ENCODE measurements at regions not wholly inside any gene's neighbourhood (a gene's known extent, or its start where the extent isn't known, plus 50 kb on each side); places are given as distances from the start of the nearest gene placed in this dataset.

- no peak overlapping the region for H3K4me3 ChIP-seq
- no peaks in the 10 kb centered on the region for H3K36me3 ChIP-seq
- TF ChIP-seq, protein P1, sequence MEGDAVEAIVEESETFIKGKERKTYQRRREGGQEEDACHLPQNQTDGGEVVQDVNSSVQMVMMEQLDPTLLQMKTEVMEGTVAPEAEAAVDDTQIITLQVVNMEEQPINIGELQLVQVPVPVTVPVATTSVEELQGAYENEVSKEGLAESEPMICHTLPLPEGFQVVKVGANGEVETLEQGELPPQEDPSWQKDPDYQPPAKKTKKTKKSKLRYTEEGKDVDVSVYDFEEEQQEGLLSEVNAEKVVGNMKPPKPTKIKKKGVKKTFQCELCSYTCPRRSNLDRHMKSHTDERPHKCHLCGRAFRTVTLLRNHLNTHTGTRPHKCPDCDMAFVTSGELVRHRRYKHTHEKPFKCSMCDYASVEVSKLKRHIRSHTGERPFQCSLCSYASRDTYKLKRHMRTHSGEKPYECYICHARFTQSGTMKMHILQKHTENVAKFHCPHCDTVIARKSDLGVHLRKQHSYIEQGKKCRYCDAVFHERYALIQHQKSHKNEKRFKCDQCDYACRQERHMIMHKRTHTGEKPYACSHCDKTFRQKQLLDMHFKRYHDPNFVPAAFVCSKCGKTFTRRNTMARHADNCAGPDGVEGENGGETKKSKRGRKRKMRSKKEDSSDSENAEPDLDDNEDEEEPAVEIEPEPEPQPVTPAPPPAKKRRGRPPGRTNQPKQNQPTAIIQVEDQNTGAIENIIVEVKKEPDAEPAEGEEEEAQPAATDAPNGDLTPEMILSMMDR (IDR thresholded peaks at IDR 0.05), result no peak
- H3K27ac ChIP-seq, result peak overlapping the region in 1 of 2 donors; percentile 72
- H3K9me3 ChIP-seq, result peaks cover 6 to 37% of the 10 kb centered on the region in 2 donors
- no peak for DNase-seq (ENCODE audit: low spot score)
- peaks cover 0 to 5% of the 10 kb centered on the region in 2 donors for H3K4me1 ChIP-seq
- H3K27me3 ChIP-seq, result no peaks in the 10 kb centered on the region
These were observed 109.1 kb upstream of the MED14 start for GRCh38 chrX:40844471-40844870.

GRCh38 chrX:40845331-40845911 is 110.1 kb upstream of the MED14 start:
- Histone ChIP-seq H3K4me1 (peaks cover 0 to 5% of the 10 kb centered on the region in 2 donors), H3K4me3 (no peak overlapping the region), H3K9me3 (peaks cover 6 to 33% of the 10 kb centered on the region in 2 donors), H3K27me3 (no peaks in the 10 kb centered on the region), H3K27ac (peak overlapping the region; percentile 39 to 72), H3K36me3 (no peaks in the 10 kb centered on the region)
- no peak for DNase-seq (ENCODE audit: low spot score)
- TF ChIP-seq, protein P1 (IDR thresholded peaks at IDR 0.05), result no peak

- H3K36me3 ChIP-seq, result no peaks in the 10 kb centered on the region
- no peak for DNase-seq (ENCODE audit: low spot score)
- H3K9me3 ChIP-seq, result peaks cover 0 to 6% of the 10 kb centered on the region in 2 donors
- peaks cover 0 to 5% of the 10 kb centered on the region in 2 donors for H3K4me1 ChIP-seq
- no peaks in the 10 kb centered on the region for H3K27me3 ChIP-seq
- H3K4me3 ChIP-seq, result no peak overlapping the region
- no peak overlapping the region for H3K27ac ChIP-seq
- TF ChIP-seq, protein P1 (IDR thresholded peaks at IDR 0.05), result no peak
These were observed 114.8 kb upstream of the MED14 start for GRCh38 chrX:40849906-40850823.

GRCh38 chrX:40852586-40852985 is 117.2 kb upstream of the MED14 start:
- TF ChIP-seq, protein P1 (IDR thresholded peaks at IDR 0.05), result no peak
- Histone ChIP-seq H3K4me1 (no peaks in the 10 kb centered on the region), H3K27me3 (no peaks in the 10 kb centered on the region), H3K36me3 (no peaks in the 10 kb centered on the region), H3K9me3 (peaks cover 0 to 6% of the 10 kb centered on the region in 2 donors), H3K27ac (no peak overlapping the region), H3K4me3 (no peak overlapping the region)
- DNase-seq (ENCODE audit: low spot score), result no peak

- Histone ChIP-seq H3K27me3 (no peaks in the 10 kb centered on the region), H3K4me1 (no peaks in the 10 kb centered on the region), H3K36me3 (no peaks in the 10 kb centered on the region), H3K9me3 (peaks cover 0 to 6% of the 10 kb centered on the region in 2 donors), H3K4me3 (no peak overlapping the region), H3K27ac (no peak overlapping the region)
- TF ChIP-seq, protein P1 (IDR thresholded peaks at IDR 0.05), result no peak
- no peak for DNase-seq (ENCODE audit: low spot score)
These were observed 117.9 kb upstream of the MED14 start for GRCh38 chrX:40853004-40853815.
